ENCODE measurements at regions not wholly inside any gene's neighbourhood (a gene's known extent, or its start where the extent isn't known, plus 50 kb on each side); places are given as distances from the start of the nearest gene placed in this dataset.

DNA sequence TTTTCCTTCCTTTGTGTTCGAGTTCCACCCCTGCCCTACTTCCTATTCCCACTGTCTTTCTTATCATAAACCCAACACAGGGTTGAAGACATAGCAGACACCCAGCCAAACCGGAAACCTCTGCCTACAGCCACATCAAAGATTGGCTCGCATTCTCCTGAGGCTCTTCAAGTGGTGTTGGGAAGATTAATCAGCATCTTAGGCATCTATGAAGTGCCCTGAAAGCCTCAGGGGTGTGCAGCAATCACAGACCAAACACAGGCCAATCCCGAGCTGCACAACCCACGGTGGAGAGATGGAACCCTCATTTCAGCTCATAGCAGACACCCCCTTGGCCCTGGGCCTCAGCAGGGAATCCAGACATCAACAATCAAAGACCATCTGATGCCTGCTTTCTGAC, 255.9 kb downstream of the XXYLT1 start:
- TF ChIP-seq, protein P1, sequence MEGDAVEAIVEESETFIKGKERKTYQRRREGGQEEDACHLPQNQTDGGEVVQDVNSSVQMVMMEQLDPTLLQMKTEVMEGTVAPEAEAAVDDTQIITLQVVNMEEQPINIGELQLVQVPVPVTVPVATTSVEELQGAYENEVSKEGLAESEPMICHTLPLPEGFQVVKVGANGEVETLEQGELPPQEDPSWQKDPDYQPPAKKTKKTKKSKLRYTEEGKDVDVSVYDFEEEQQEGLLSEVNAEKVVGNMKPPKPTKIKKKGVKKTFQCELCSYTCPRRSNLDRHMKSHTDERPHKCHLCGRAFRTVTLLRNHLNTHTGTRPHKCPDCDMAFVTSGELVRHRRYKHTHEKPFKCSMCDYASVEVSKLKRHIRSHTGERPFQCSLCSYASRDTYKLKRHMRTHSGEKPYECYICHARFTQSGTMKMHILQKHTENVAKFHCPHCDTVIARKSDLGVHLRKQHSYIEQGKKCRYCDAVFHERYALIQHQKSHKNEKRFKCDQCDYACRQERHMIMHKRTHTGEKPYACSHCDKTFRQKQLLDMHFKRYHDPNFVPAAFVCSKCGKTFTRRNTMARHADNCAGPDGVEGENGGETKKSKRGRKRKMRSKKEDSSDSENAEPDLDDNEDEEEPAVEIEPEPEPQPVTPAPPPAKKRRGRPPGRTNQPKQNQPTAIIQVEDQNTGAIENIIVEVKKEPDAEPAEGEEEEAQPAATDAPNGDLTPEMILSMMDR (IDR thresholded peaks at IDR 0.05; ENCODE audit: low read depth, low read length), result no peak
- DNase-seq (ENCODE audit: low read depth, low spot score), result peak; percentile 27
- H3K4me3 ChIP-seq (ENCODE audit: low read depth, low read length), result no peak overlapping the region
- in situ Hi-C loops (cut with HindIII; ENCODE audit: low sequenced_read_pairs), result no loop called here

GRCh38 chr3:195017151-195017550, 253.8 kb downstream of the XXYLT1 start:
- TF ChIP-seq, protein P1 (IDR thresholded peaks at IDR 0.05; ENCODE audit: low read depth, low read length), result no peak
- DNase-seq (ENCODE audit: low read depth, low spot score), result no peak
- H3K4me3 ChIP-seq (ENCODE audit: low read depth, low read length), result no peak overlapping the region
- in situ Hi-C loops (cut with HindIII; ENCODE audit: low sequenced_read_pairs), result no loop called here

Measured in astrocyte of the spinal cord (primary cell).